Effector memory CD4-positive, alpha-beta T cell (primary cell): ENCODE measurements at regions not wholly inside any gene's neighbourhood (a gene's known extent, or its start where the extent isn't known, plus 50 kb on each side); places are given as distances from the start of the nearest gene placed in this dataset.

Source experiments
- DNase-seq, 3 donors: peaks; one replicate each; pipeline ENCODE4 v3.0.0-alpha.2; 2020
- H3K27ac ChIP-seq: 2 replicates; pipeline ENCODE4 v1.7.0; 2013; ENCODE audit warnings: mild to moderate bottlenecking, low read length, moderate library complexity; ENCODE audit not compliant: insufficient read depth, poor library complexity, severe bottlenecking
- H3K27me3 ChIP-seq: replicated peaks from 2 replicates; pipeline ENCODE4 v1.7.0; 2013; ENCODE audit warnings: mild to moderate bottlenecking, low read length; ENCODE audit not compliant: insufficient read depth, control insufficient read depth, poor library complexity, severe bottlenecking
- H3K36me3 ChIP-seq: 2 replicates; pipeline ENCODE4 v1.7.0; 2013; ENCODE audit warnings: mild to moderate bottlenecking, low read length, moderate library complexity; ENCODE audit not compliant: control insufficient read depth, insufficient read depth
- H3K4me1 ChIP-seq: 2 replicates; pipeline ENCODE4 v1.7.0; 2013; ENCODE audit warnings: low read length, mild to moderate bottlenecking; ENCODE audit not compliant: control insufficient read depth, insufficient read depth, poor library complexity, severe bottlenecking
- H3K4me3 ChIP-seq: 2 replicates; pipeline ENCODE4 v1.7.0; 2013; ENCODE audit warnings: low read length, low read depth, mild to moderate bottlenecking; ENCODE audit not compliant: insufficient read depth, poor library complexity, severe bottlenecking
- H3K9me3 ChIP-seq: 2 replicates; pipeline ENCODE4 v1.7.0; 2013; ENCODE audit warnings: mild to moderate bottlenecking, low read length, moderate library complexity; ENCODE audit not compliant: control insufficient read depth

DNA sequence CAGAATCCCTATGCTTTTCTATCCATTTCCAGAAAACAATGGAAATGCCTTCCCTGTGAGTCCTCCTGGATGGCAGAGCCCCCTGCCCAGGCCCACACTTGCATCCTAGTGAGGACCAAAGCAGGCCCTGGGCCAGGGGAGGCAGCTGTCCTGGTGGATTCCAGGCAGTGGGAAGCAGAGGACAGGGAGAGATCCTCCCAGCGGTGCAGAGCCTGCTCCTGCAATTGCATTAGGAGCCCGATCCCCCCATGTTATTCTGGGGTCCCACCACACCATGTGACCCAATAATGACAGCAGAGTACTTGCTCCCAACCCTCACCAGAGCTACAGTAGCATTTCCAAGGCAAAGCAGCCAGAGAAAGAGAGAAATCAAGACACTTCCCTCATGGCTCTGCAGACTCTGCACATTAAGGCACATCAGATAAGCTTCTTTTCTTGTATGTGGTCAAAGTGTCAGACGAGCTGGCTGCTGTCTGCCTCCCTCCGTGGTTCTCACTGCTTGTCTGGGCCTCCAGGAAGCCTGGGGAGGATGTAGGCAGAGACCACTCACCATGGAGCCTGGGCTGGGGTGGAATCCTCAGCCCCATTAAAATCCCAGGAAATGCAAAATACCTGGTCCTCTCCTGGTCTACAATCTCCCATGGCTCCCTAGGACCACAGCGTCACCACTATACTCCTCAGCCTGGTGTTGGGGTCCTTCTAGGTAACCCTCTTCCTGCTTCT is 54.9 kb upstream of the RUNX3 start:
- Histone ChIP-seq H3K27ac (no peak overlapping the region), H3K36me3 (no peaks in the 10 kb centered on the region), H3K4me1 (peaks cover 40% of the 10 kb centered on the region), H3K9me3 (no peaks in the 10 kb centered on the region), H3K4me3 (no peak overlapping the region), H3K27me3 (no peaks in the 10 kb centered on the region)
- DNase-seq = peak; percentile 25 to 50 (median 45)

GRCh38 chr1:24984300-24984699 is 54.2 kb upstream of the RUNX3 start:
- Histone ChIP-seq H3K27ac (no peak overlapping the region), H3K4me1 (peaks cover 35% of the 10 kb centered on the region), H3K4me3 (no peak overlapping the region), H3K9me3 (no peaks in the 10 kb centered on the region), H3K36me3 (no peaks in the 10 kb centered on the region), H3K27me3 (no peaks in the 10 kb centered on the region)
- no peak for DNase-seq

- Histone ChIP-seq H3K36me3 (no peaks in the 10 kb centered on the region), H3K27ac (no peak overlapping the region), H3K27me3 (no peaks in the 10 kb centered on the region), H3K4me1 (peaks cover 35% of the 10 kb centered on the region), H3K9me3 (no peaks in the 10 kb centered on the region), H3K4me3 (no peak overlapping the region)
- DNase-seq = no peak
Measured at GRCh38 chr1:24983006-24983680, 53.1 kb upstream of the RUNX3 start.

GRCh38 chr1:24981631-24982005 is 51.5 kb upstream of the RUNX3 start:
- peaks cover 37% of the 10 kb centered on the region for H3K4me1 ChIP-seq

DNA sequence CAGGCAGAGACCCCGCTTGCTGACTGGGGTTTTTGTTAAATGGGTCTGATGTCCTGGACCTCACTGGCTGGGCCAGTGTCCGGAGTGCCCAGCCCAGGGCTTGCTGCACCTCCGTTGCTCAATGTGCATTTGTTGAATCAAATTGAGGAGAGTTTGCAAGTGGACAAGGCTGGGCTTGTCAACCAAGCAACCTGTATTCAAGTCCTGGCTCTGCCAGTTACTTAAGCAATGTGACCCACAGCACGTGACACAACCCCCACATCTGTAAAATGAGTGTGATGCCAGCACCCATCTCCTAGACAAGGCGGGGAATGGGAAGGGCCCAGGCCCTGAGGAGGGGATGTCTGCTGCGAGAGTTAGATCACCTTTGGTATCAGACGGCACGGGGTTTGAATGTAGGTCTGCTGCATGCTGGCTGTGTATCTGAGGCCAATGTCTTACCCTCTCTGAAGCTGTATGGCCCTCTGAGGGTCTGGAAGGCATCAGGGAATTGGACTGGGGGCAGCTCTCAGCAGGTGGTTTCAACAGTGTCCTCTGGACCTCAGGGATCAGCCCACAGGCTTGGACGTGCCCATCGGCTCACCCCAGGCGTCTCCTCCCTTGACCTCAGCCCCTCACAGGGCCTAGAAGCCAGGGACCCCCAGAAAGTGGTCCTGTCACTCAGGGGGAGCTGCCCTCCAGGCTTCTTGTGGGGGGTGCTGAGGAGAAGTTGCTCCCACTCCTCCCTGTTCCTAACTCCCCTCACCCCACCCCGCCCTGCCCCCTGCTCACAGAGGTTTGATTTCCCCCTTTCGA is 51.0 kb upstream of the RUNX3 start:
- Histone ChIP-seq H3K4me3 (no peak overlapping the region), H3K9me3 (peaks cover 6% of the 10 kb centered on the region), H3K4me1 (peaks cover 33% of the 10 kb centered on the region), H3K36me3 (no peaks in the 10 kb centered on the region), H3K27ac (no peak overlapping the region), H3K27me3 (no peaks in the 10 kb centered on the region)
- no peak for DNase-seq

More at GRCh38 chr1:24981631-24982005, 51.5 kb upstream of the RUNX3 start:
- peak in 2 of 3 donors; percentile 20 to 35 for DNase-seq
- Histone ChIP-seq H3K9me3 (peaks cover under 1% of the 10 kb centered on the region), H3K36me3 (no peaks in the 10 kb centered on the region), H3K4me3 (no peak overlapping the region), H3K27me3 (no peaks in the 10 kb centered on the region), H3K27ac (no peak overlapping the region)
